ENCODE measurements at regions not wholly inside any gene's neighbourhood (a gene's known extent, or its start where the extent isn't known, plus 50 kb on each side); places are given as distances from the start of the nearest gene placed in this dataset.

DNA sequence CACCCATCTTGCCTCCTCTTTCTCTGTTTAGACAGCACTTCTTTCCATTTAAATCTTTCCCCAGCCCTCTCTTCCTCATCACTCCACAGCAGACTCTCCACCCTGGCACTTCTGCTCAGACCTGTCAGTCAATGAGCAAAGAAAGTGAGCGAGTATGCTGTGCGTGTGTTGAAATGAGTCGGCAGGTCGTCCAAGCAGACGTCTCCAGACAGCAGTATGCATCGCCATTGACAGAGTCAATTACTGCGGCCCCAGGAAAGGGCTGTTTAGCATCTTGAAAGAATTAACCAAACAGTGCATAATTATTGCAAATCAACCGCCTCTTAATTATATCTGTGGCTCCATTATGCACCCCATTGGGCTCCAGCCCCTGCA is 54.8 kb upstream of the KCNG1 start:
- TF ChIP-seq, protein P1, sequence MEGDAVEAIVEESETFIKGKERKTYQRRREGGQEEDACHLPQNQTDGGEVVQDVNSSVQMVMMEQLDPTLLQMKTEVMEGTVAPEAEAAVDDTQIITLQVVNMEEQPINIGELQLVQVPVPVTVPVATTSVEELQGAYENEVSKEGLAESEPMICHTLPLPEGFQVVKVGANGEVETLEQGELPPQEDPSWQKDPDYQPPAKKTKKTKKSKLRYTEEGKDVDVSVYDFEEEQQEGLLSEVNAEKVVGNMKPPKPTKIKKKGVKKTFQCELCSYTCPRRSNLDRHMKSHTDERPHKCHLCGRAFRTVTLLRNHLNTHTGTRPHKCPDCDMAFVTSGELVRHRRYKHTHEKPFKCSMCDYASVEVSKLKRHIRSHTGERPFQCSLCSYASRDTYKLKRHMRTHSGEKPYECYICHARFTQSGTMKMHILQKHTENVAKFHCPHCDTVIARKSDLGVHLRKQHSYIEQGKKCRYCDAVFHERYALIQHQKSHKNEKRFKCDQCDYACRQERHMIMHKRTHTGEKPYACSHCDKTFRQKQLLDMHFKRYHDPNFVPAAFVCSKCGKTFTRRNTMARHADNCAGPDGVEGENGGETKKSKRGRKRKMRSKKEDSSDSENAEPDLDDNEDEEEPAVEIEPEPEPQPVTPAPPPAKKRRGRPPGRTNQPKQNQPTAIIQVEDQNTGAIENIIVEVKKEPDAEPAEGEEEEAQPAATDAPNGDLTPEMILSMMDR (IDR thresholded peaks at IDR 0.05), result no peak
- TF ChIP-seq EZH2 (IDR thresholded peaks at IDR 0.05; ENCODE audit: borderline replicate concordance, insufficient read depth, low read depth, low read length, poor library complexity, severe bottlenecking), result no peak
